Gastrocnemius medialis (tissue), 4 donors: ENCODE measurements at regions not wholly inside any gene's neighbourhood (a gene's known extent, or its start where the extent isn't known, plus 50 kb on each side); places are given as distances from the start of the nearest gene placed in this dataset.

Experiments used
- POLR2A ChIP-seq, 2 donors: fragments of 450-650 bp; IDR thresholded peaks; one replicate each; pipeline ENCODE4 v1.6.1; 2017; ENCODE audit warnings: antibody characterized with exemption in 2 of 2, mild to moderate bottlenecking in 2 of 2, moderate library complexity in 2 of 2
- TF ChIP-seq, protein P1 (sequence below), 5 experiments: fragments of 450-650 bp in 3 of 5; fragments of 200-600 bp in 2 of 5; sonication (generic) in 2 of 5; IDR thresholded peaks in 4 of 5; conservative IDR thresholded peaks in 1 of 5; 1 replicate in 4 of 5; 2 replicates in 1 of 5; pipeline ENCODE4 v1.5.1; 2016 to 2019; ENCODE audit warnings: antibody characterized with exemption in 5 of 5, mild to moderate bottlenecking in 3 of 5, moderate library complexity in 3 of 5

GRCh38 chr6:155611742-155612141, 156.1 kb upstream of the NOX3 start:
- TF ChIP-seq, protein P1, sequence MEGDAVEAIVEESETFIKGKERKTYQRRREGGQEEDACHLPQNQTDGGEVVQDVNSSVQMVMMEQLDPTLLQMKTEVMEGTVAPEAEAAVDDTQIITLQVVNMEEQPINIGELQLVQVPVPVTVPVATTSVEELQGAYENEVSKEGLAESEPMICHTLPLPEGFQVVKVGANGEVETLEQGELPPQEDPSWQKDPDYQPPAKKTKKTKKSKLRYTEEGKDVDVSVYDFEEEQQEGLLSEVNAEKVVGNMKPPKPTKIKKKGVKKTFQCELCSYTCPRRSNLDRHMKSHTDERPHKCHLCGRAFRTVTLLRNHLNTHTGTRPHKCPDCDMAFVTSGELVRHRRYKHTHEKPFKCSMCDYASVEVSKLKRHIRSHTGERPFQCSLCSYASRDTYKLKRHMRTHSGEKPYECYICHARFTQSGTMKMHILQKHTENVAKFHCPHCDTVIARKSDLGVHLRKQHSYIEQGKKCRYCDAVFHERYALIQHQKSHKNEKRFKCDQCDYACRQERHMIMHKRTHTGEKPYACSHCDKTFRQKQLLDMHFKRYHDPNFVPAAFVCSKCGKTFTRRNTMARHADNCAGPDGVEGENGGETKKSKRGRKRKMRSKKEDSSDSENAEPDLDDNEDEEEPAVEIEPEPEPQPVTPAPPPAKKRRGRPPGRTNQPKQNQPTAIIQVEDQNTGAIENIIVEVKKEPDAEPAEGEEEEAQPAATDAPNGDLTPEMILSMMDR (IDR thresholded peaks at IDR 0.05 in 4 of 5, conservative IDR thresholded peaks at IDR 0.05 in 1 of 5): no peak
- no peak for TF ChIP-seq POLR2A (IDR thresholded peaks at IDR 0.05)
